GM21576 (cell line): ENCODE measurements at regions not wholly inside any gene's neighbourhood (a gene's known extent, or its start where the extent isn't known, plus 50 kb on each side); places are given as distances from the start of the nearest gene placed in this dataset.

Experiments used
- ATAC-seq: cut with Tn5 transposase; IDR thresholded peaks from one replicate; pipeline ENCODE4 v1.9.1; 2021; ENCODE audit warnings: mild to moderate bottlenecking, moderate library complexity; ENCODE audit not compliant: unreplicated experiment

- ATAC-seq = no peak
These were observed 994.2 kb downstream of the UQCRFS1 start for GRCh38 chr19:28218728-28219127.

GRCh38 chr19:28217022-28217421, 995.9 kb downstream of the UQCRFS1 start:
- no peak for ATAC-seq

- no peak for ATAC-seq
These were observed 999.4 kb downstream of the UQCRFS1 start for GRCh38 chr19:28213470-28214082.

GRCh38 chr19:28210886-28211285, 1002.1 kb downstream of the UQCRFS1 start:
- ATAC-seq = no peak

GRCh38 chr19:28208745-28209144, 1004.2 kb downstream of the UQCRFS1 start:
- ATAC-seq = no peak

GRCh38 chr19:28207244-28207643, 1005.7 kb downstream of the UQCRFS1 start:
- no peak for ATAC-seq

- ATAC-seq = no peak
These were observed 1011.4 kb downstream of the UQCRFS1 start for GRCh38 chr19:28201462-28201943.

GRCh38 chr19:28199323-28199722, 1013.6 kb downstream of the UQCRFS1 start:
- ATAC-seq = no peak

- ATAC-seq = no peak
These were observed 1016.0 kb downstream of the UQCRFS1 start for GRCh38 chr19:28196961-28197360.

- ATAC-seq = no peak
These were observed 1016.9 kb downstream of the UQCRFS1 start for GRCh38 chr19:28196101-28196500.

GRCh38 chr19:28185646-28186045, 1027.3 kb downstream of the UQCRFS1 start:
- ATAC-seq = no peak

GRCh38 chr19:28184997-28185396, 1028.0 kb downstream of the UQCRFS1 start:
- ATAC-seq = no peak

- ATAC-seq = no peak
These were observed 1036.8 kb downstream of the UQCRFS1 start for GRCh38 chr19:28176193-28176592.

GRCh38 chr19:28171983-28172382, 1041.0 kb downstream of the UQCRFS1 start:
- ATAC-seq = no peak

- no peak for ATAC-seq
These were observed 1042.9 kb downstream of the UQCRFS1 start for GRCh38 chr19:28170066-28170465.

- no peak for ATAC-seq
These were observed 1043.6 kb downstream of the UQCRFS1 start for GRCh38 chr19:28169168-28169887.

GRCh38 chr19:28168557-28168956, 1044.4 kb downstream of the UQCRFS1 start:
- ATAC-seq = no peak

GRCh38 chr19:28166025-28166424, 1046.9 kb downstream of the UQCRFS1 start:
- ATAC-seq = no peak

GRCh38 chr19:28164214-28164613, 1048.7 kb downstream of the UQCRFS1 start:
- ATAC-seq = no peak

- no peak for ATAC-seq
These were observed 1053.9 kb downstream of the UQCRFS1 start for GRCh38 chr19:28159065-28159464.

GRCh38 chr19:28155265-28155664, 1057.7 kb downstream of the UQCRFS1 start:
- no peak for ATAC-seq

- no peak for ATAC-seq
These were observed 1058.9 kb downstream of the UQCRFS1 start for GRCh38 chr19:28154077-28154476.
